ENCODE measurements at regions not wholly inside any gene's neighbourhood (a gene's known extent, or its start where the extent isn't known, plus 50 kb on each side); places are given as distances from the start of the nearest gene placed in this dataset.

DNA sequence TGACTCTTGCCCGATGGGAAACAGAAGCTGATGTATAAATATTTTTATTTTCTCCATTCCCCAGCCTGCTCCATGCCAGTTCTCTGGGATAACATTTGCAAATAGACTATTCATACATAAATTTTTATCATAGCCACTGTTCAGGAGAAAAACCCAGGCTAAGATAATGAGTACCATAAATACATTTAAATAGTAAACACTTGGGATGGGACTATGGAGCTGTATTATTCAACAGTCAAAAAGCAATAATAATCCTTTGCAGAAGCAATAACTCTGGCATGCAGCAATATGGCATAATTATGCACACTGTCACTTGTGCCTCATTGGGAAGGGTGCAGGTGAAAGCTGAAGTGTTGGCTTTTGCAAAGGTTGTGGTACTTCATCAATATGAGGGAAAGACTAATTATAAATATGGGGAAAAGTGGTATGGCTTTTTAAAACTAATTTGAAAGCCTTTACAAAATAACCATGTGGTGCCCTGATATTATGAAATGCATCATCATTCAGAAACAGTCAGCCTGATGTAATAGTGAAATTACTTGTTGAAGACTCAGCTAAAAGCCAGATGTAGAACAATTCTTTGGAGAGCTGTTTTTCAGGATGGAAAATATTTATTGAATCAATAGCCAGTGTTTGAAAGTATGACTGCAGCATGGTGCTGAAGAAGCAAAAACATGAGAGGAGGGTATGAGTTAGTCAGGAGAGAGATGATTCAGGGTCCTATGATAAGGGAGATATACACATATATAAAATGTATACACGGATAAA, 2476.7 kb downstream of the PCDH9 start:
- TF ChIP-seq, protein P1, sequence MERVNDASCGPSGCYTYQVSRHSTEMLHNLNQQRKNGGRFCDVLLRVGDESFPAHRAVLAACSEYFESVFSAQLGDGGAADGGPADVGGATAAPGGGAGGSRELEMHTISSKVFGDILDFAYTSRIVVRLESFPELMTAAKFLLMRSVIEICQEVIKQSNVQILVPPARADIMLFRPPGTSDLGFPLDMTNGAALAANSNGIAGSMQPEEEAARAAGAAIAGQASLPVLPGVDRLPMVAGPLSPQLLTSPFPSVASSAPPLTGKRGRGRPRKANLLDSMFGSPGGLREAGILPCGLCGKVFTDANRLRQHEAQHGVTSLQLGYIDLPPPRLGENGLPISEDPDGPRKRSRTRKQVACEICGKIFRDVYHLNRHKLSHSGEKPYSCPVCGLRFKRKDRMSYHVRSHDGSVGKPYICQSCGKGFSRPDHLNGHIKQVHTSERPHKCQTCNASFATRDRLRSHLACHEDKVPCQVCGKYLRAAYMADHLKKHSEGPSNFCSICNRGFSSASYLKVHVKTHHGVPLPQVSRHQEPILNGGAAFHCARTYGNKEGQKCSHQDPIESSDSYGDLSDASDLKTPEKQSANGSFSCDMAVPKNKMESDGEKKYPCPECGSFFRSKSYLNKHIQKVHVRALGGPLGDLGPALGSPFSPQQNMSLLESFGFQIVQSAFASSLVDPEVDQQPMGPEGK (CRISPR knock-in tag; IDR thresholded peaks at IDR 0.05; ENCODE audit: borderline replicate concordance), result no peak
- TF ChIP-seq ZFP3 (CRISPR knock-in tag; IDR thresholded peaks at IDR 0.05) (no peak), ZNF70 (CRISPR knock-in tag; IDR thresholded peaks at IDR 0.05) (no peak), ZFP30 (CRISPR knock-in tag; IDR thresholded peaks at IDR 0.05) (no peak), TCF4 (CRISPR knock-in tag; IDR thresholded peaks at IDR 0.05; ENCODE audit: borderline replicate concordance) (no peak), ESRRG (CRISPR knock-in tag; IDR thresholded peaks at IDR 0.05) (no peak), RARB (CRISPR knock-in tag; IDR thresholded peaks at IDR 0.05) (no peak)
- TF ChIP-seq, protein P2, sequence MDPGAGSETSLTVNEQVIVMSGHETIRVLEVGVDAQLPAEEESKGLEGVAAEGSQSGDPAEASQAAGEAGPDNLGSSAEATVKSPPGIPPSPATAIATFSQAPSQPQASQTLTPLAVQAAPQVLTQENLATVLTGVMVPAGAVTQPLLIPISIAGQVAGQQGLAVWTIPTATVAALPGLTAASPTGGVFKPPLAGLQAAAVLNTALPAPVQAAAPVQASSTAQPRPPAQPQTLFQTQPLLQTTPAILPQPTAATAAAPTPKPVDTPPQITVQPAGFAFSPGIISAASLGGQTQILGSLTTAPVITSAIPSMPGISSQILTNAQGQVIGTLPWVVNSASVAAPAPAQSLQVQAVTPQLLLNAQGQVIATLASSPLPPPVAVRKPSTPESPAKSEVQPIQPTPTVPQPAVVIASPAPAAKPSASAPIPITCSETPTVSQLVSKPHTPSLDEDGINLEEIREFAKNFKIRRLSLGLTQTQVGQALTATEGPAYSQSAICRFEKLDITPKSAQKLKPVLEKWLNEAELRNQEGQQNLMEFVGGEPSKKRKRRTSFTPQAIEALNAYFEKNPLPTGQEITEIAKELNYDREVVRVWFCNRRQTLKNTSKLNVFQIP (CRISPR knock-in tag; IDR thresholded peaks at IDR 0.05; ENCODE audit: borderline replicate concordance, low read depth), result no peak
